Hepatocyte (in vitro differentiated cells): ENCODE measurements at regions not wholly inside any gene's neighbourhood (a gene's known extent, or its start where the extent isn't known, plus 50 kb on each side); places are given as distances from the start of the nearest gene placed in this dataset.

Experiments used
- DNase-seq: peaks from one replicate; pipeline ENCODE4 v3.0.0-alpha.2; 2016; ENCODE audit warnings: low spot score
- H2AFZ ChIP-seq: fragments of 200-600 bp; sonication (generic); 2 replicates; pipeline ENCODE4 v1.6.0; 2016; ENCODE audit warnings: antibody characterized with exemption, mild to moderate bottlenecking
- H3K27ac ChIP-seq: fragments of 200-600 bp; sonication (generic); 2 replicates; pipeline ENCODE4 v1.5.1; 2016; ENCODE audit warnings: mild to moderate bottlenecking
- H3K27me3 ChIP-seq: fragments of 200-600 bp; sonication (generic); 2 replicates; pipeline ENCODE4 v1.6.1; 2016
- H3K36me3 ChIP-seq: fragments of 200-600 bp; sonication (generic); replicated peaks from 2 replicates; pipeline ENCODE4 v1.5.1; 2016; ENCODE audit warnings: low read depth; ENCODE audit not compliant: insufficient read depth
- H3K4me1 ChIP-seq: fragments of 200-600 bp; sonication (generic); 2 replicates; pipeline ENCODE4 v1.5.1; 2016; ENCODE audit warnings: mild to moderate bottlenecking, moderate library complexity; ENCODE audit not compliant: insufficient read depth
- H3K4me2 ChIP-seq: fragments of 200-600 bp; sonication (generic); 2 replicates; pipeline ENCODE4 v1.6.0; 2016
- H3K4me3 ChIP-seq: fragments of 200-600 bp; sonication (generic); 2 replicates; pipeline ENCODE4 v1.5.1; 2016; ENCODE audit warnings: mild to moderate bottlenecking
- H3K79me2 ChIP-seq: fragments of 200-600 bp; sonication (generic); 2 replicates; pipeline ENCODE4 v1.6.0; 2017; ENCODE audit warnings: mild to moderate bottlenecking
- H3K9me2 ChIP-seq: fragments of 200-600 bp; sonication (generic); replicated peaks from 2 replicates; pipeline ENCODE4 v1.6.0; 2017; ENCODE audit warnings: mild to moderate bottlenecking; ENCODE audit not compliant: insufficient read depth
- H3K9me3 ChIP-seq: fragments of 200-600 bp; sonication (generic); 2 replicates; pipeline ENCODE4 v1.5.1; 2016; ENCODE audit warnings: low read depth, mild to moderate bottlenecking
- H4K20me1 ChIP-seq: fragments of 200-600 bp; sonication (generic); 2 replicates; pipeline ENCODE4 v1.6.0; 2016; ENCODE audit warnings: mild to moderate bottlenecking; ENCODE audit not compliant: insufficient read depth, poor library complexity, severe bottlenecking
- CTCF ChIP-seq: fragments of 200-600 bp; sonication (generic); IDR thresholded peaks from 2 replicates; pipeline ENCODE4 v1.5.1; 2016; ENCODE audit warnings: antibody characterized with exemption, mild to moderate bottlenecking; ENCODE audit not compliant: poor library complexity
- EZH2 ChIP-seq: fragments of 200-600 bp; sonication (generic); IDR thresholded peaks from 2 replicates; pipeline ENCODE4 v1.6.1; 2016; ENCODE audit warnings: antibody characterized with exemption, mild to moderate bottlenecking, borderline replicate concordance
- EZH2phosphoT487 ChIP-seq: fragments of 200-600 bp; sonication (generic); IDR thresholded peaks from one replicate; pipeline ENCODE4 v1.6.1; 2018; ENCODE audit warnings: antibody characterized with exemption, mild to moderate bottlenecking, low read depth, moderate library complexity; ENCODE audit not compliant: unreplicated experiment, severe bottlenecking
- WGBS: methylation state at CpG from one replicate; pipeline ENCODE4 v1.1.6; 2016; ENCODE audit warnings: low lambda C conversion rate; ENCODE audit errors: missing lambda C conversion rate; 5-methylcytosine and 5-hydroxymethylcytosine counted together

GRCh38 chr3:166420071-166420470, 582.8 kb upstream of the BCHE start:
- H3K27ac ChIP-seq = no peak overlapping the region
- no peaks in the 10 kb centered on the region for H4K20me1 ChIP-seq
- no peak overlapping the region for H3K4me3 ChIP-seq
- no peaks in the 10 kb centered on the region for H3K4me1 ChIP-seq
- no peak for DNase-seq
- H3K4me2 ChIP-seq = no peak overlapping the region
- TF ChIP-seq CTCF = no peak
- no peak for TF ChIP-seq EZH2phosphoT487
- no peak for TF ChIP-seq EZH2
- no peaks in the 10 kb centered on the region for H3K79me2 ChIP-seq
- no peak overlapping the region for H2AFZ ChIP-seq
- WGBS = 89% methylated on average over 2 of the region's 2 CpGs
- no peaks in the 10 kb centered on the region for H3K9me2 ChIP-seq
- H3K9me3 ChIP-seq = no peaks in the 10 kb centered on the region
- no peaks in the 10 kb centered on the region for H3K27me3 ChIP-seq
- no peaks in the 10 kb centered on the region for H3K36me3 ChIP-seq

GRCh38 chr3:166405896-166406295, 568.7 kb upstream of the BCHE start:
- TF ChIP-seq EZH2 (no peak), CTCF (no peak), EZH2phosphoT487 (no peak)
- H3K9me3 ChIP-seq = no peaks in the 10 kb centered on the region
- no peak overlapping the region for H3K4me2 ChIP-seq
- WGBS = 73% methylated on average over 1 of the region's 1 CpG
- no peaks in the 10 kb centered on the region for H3K9me2 ChIP-seq
- H3K4me3 ChIP-seq = no peak overlapping the region
- no peak overlapping the region for H2AFZ ChIP-seq
- no peak overlapping the region for H3K27ac ChIP-seq
- H3K36me3 ChIP-seq = no peaks in the 10 kb centered on the region
- no peak for DNase-seq
- H3K27me3 ChIP-seq = no peaks in the 10 kb centered on the region
- no peaks in the 10 kb centered on the region for H3K4me1 ChIP-seq
- no peaks in the 10 kb centered on the region for H4K20me1 ChIP-seq
- no peaks in the 10 kb centered on the region for H3K79me2 ChIP-seq

- H3K79me2 ChIP-seq = no peaks in the 10 kb centered on the region
- DNase-seq = no peak
- H3K4me2 ChIP-seq = no peak overlapping the region
- no peak overlapping the region for H2AFZ ChIP-seq
- no peak for TF ChIP-seq CTCF
- no peak for TF ChIP-seq EZH2phosphoT487
- no peak for TF ChIP-seq EZH2
- no peaks in the 10 kb centered on the region for H3K4me1 ChIP-seq
- no peaks in the 10 kb centered on the region for H3K9me2 ChIP-seq
- no peaks in the 10 kb centered on the region for H4K20me1 ChIP-seq
- H3K4me3 ChIP-seq = no peak overlapping the region
- no peaks in the 10 kb centered on the region for H3K27me3 ChIP-seq
- H3K27ac ChIP-seq = no peak overlapping the region
- H3K36me3 ChIP-seq = no peaks in the 10 kb centered on the region
- no peaks in the 10 kb centered on the region for H3K9me3 ChIP-seq
Measured at GRCh38 chr3:166405465-166405864, 568.2 kb upstream of the BCHE start.

- no peaks in the 10 kb centered on the region for H3K36me3 ChIP-seq
- H3K27me3 ChIP-seq = no peaks in the 10 kb centered on the region
- no peaks in the 10 kb centered on the region for H4K20me1 ChIP-seq
- H3K4me2 ChIP-seq = no peak overlapping the region
- DNase-seq = no peak
- no peak overlapping the region for H2AFZ ChIP-seq
- H3K9me3 ChIP-seq = no peaks in the 10 kb centered on the region
- H3K4me3 ChIP-seq = no peak overlapping the region
- no peaks in the 10 kb centered on the region for H3K9me2 ChIP-seq
- H3K27ac ChIP-seq = no peak overlapping the region
- H3K4me1 ChIP-seq = no peaks in the 10 kb centered on the region
- no peaks in the 10 kb centered on the region for H3K79me2 ChIP-seq
- no peak for TF ChIP-seq CTCF
- no peak for TF ChIP-seq EZH2phosphoT487
- no peak for TF ChIP-seq EZH2
Measured at GRCh38 chr3:166390303-166390702, 553.1 kb upstream of the BCHE start.
